ENCODE measurements at regions not wholly inside any gene's neighbourhood (a gene's known extent, or its start where the extent isn't known, plus 50 kb on each side); places are given as distances from the start of the nearest gene placed in this dataset.

GRCh38 chr3:66672830-66673229 lies 172.0 kb upstream of the LRIG1 start:
- DNase-seq (ENCODE audit: low read depth in 2 of 3, low spot score in 1 of 3) = no peak

- DNase-seq (ENCODE audit: low read depth in 2 of 3, low spot score in 1 of 3) = no peak
These were observed 172.5 kb upstream of the LRIG1 start for GRCh38 chr3:66673293-66673692.

- no peak for DNase-seq (ENCODE audit: low read depth in 2 of 3, low spot score in 1 of 3)
These were observed 174.5 kb upstream of the LRIG1 start for GRCh38 chr3:66675366-66675765.

GRCh38 chr3:66692042-66692765 lies 191.4 kb upstream of the LRIG1 start:
- DNase-seq (ENCODE audit: low read depth in 2 of 3, low spot score in 1 of 3) = no peak

- DNase-seq (ENCODE audit: low read depth in 2 of 3, low spot score in 1 of 3) = no peak
These were observed 191.9 kb upstream of the LRIG1 start for GRCh38 chr3:66692766-66693150.

GRCh38 chr3:66693461-66694031 lies 192.7 kb upstream of the LRIG1 start:
- no peak for DNase-seq (ENCODE audit: low read depth in 2 of 3, low spot score in 1 of 3)

GRCh38 chr3:66702126-66702525 lies 201.3 kb upstream of the LRIG1 start:
- DNase-seq (ENCODE audit: low read depth in 2 of 3, low spot score in 1 of 3) = no peak

GRCh38 chr3:66703501-66703900 lies 202.7 kb upstream of the LRIG1 start:
- DNase-seq (ENCODE audit: low read depth in 2 of 3, low spot score in 1 of 3) = no peak

GRCh38 chr3:66705076-66705475 lies 204.3 kb upstream of the LRIG1 start:
- DNase-seq (ENCODE audit: low read depth in 2 of 3, low spot score in 1 of 3) = no peak

- DNase-seq (ENCODE audit: low read depth in 2 of 3, low spot score in 1 of 3) = no peak
These were observed 206.1 kb upstream of the LRIG1 start for GRCh38 chr3:66706890-66707289.

GRCh38 chr3:66709532-66709931 lies 208.7 kb upstream of the LRIG1 start:
- no peak for DNase-seq (ENCODE audit: low read depth in 2 of 3, low spot score in 1 of 3)

GRCh38 chr3:66712210-66712609 lies 211.4 kb upstream of the LRIG1 start:
- DNase-seq (ENCODE audit: low read depth in 2 of 3, low spot score in 1 of 3) = no peak

GRCh38 chr3:66713921-66714320 lies 213.1 kb upstream of the LRIG1 start:
- no peak for DNase-seq (ENCODE audit: low read depth in 2 of 3, low spot score in 1 of 3)

GRCh38 chr3:66715806-66716205 lies 215.0 kb upstream of the LRIG1 start:
- no peak for DNase-seq (ENCODE audit: low read depth in 2 of 3, low spot score in 1 of 3)

GRCh38 chr3:66717806-66718205 lies 217.0 kb upstream of the LRIG1 start:
- DNase-seq (ENCODE audit: low read depth in 2 of 3, low spot score in 1 of 3) = no peak

- DNase-seq (ENCODE audit: low read depth in 2 of 3, low spot score in 1 of 3) = no peak
These were observed 219.1 kb upstream of the LRIG1 start for GRCh38 chr3:66719796-66720356.

- no peak for DNase-seq (ENCODE audit: low read depth in 2 of 3, low spot score in 1 of 3)
These were observed 219.7 kb upstream of the LRIG1 start for GRCh38 chr3:66720508-66720907.

GRCh38 chr3:66722675-66723074 lies 221.9 kb upstream of the LRIG1 start:
- no peak for DNase-seq (ENCODE audit: low read depth in 2 of 3, low spot score in 1 of 3)

GRCh38 chr3:66723231-66723630 lies 222.4 kb upstream of the LRIG1 start:
- no peak for DNase-seq (ENCODE audit: low read depth in 2 of 3, low spot score in 1 of 3)

GRCh38 chr3:66729687-66730393 lies 229.0 kb upstream of the LRIG1 start:
- no peak for DNase-seq (ENCODE audit: low read depth in 2 of 3, low spot score in 1 of 3)

GRCh38 chr3:66738625-66739365 lies 238.0 kb upstream of the LRIG1 start:
- DNase-seq (ENCODE audit: low read depth in 2 of 3, low spot score in 1 of 3) = no peak

Data from stimulated activated CD4-positive, alpha-beta T cell treated with anti-CD3 and anti-CD28 coated beads, Interleukin-12 subunit alpha, Interleukin-12 subunit beta, amount 100 ng/mL, for 48 hours (primary cell).